Stimulated activated CD8-positive, alpha-beta memory T cell treated with anti-CD3 and anti-CD28 coated beads, Interleukin-4, amount 100 ng/mL, for 24 hours (primary cell): ENCODE measurements at regions not wholly inside any gene's neighbourhood (a gene's known extent, or its start where the extent isn't known, plus 50 kb on each side); places are given as distances from the start of the nearest gene placed in this dataset.
"Not testable (repeated sequence)": the region's sequence is repeated elsewhere in the genome, so short reads cannot be mapped to it uniquely, and the experiment has no call there.

Experiments used
- DNase-seq: peaks from one replicate; pipeline ENCODE4 v3.0.0-alpha.2; 2020; ENCODE audit warnings: low read depth

- no peak for DNase-seq
Measured at GRCh38 chr15:93823971-93824913, 407.1 kb upstream of the MCTP2 start.

GRCh38 chr15:93820566-93820965, 410.8 kb upstream of the MCTP2 start:
- no peak for DNase-seq

GRCh38 chr15:93819826-93820225, 411.5 kb upstream of the MCTP2 start:
- DNase-seq = no peak

GRCh38 chr15:93816815-93817214, 414.5 kb upstream of the MCTP2 start:
- no peak for DNase-seq

GRCh38 chr15:93811305-93811704, 420.1 kb upstream of the MCTP2 start:
- DNase-seq = no peak

- DNase-seq = no peak
Measured at GRCh38 chr15:93809516-93809915, 421.8 kb upstream of the MCTP2 start.

GRCh38 chr15:93803421-93804152, 427.8 kb upstream of the MCTP2 start:
- DNase-seq = no peak

GRCh38 chr15:93801206-93801605, 430.2 kb upstream of the MCTP2 start:
- no peak for DNase-seq

- no peak for DNase-seq
Measured at GRCh38 chr15:93800805-93801204, 430.6 kb upstream of the MCTP2 start.

GRCh38 chr15:93789441-93789840, 441.9 kb upstream of the MCTP2 start:
- DNase-seq = no peak

GRCh38 chr15:93780073-93780472, 451.3 kb upstream of the MCTP2 start:
- DNase-seq = no peak

- DNase-seq = no peak
Measured at GRCh38 chr15:93779341-93779740, 452.0 kb upstream of the MCTP2 start.

- DNase-seq = no peak
Measured at GRCh38 chr15:93771196-93772030, 459.9 kb upstream of the MCTP2 start.

GRCh38 chr15:93770788-93771187, 460.6 kb upstream of the MCTP2 start:
- no peak for DNase-seq

- DNase-seq = no peak
Measured at GRCh38 chr15:93762036-93762435, 469.3 kb upstream of the MCTP2 start.

- no peak for DNase-seq
Measured at GRCh38 chr15:93759629-93760028, 471.7 kb upstream of the MCTP2 start.

GRCh38 chr15:93758824-93759223, 472.5 kb upstream of the MCTP2 start:
- DNase-seq = no peak

GRCh38 chr15:93748710-93749109, 482.7 kb upstream of the MCTP2 start:
- DNase-seq = no peak

GRCh38 chr15:93734976-93735375, 496.4 kb upstream of the MCTP2 start:
- not testable (repeated sequence) for DNase-seq

- DNase-seq = no peak
Measured at GRCh38 chr15:93730724-93731123, 500.6 kb upstream of the MCTP2 start.

- DNase-seq = no peak
Measured at GRCh38 chr15:93722165-93722564, 509.2 kb upstream of the MCTP2 start.

GRCh38 chr15:93720607-93721006, 510.8 kb upstream of the MCTP2 start:
- DNase-seq = no peak
